ENCODE measurements at regions not wholly inside any gene's neighbourhood (a gene's known extent, or its start where the extent isn't known, plus 50 kb on each side); places are given as distances from the start of the nearest gene placed in this dataset.

GRCh38 chr3:84100861-84101260 is 857.9 kb upstream of the CADM2 start:
- no peak for TF ChIP-seq SUZ12 (IDR thresholded peaks at IDR 0.05; ENCODE audit: extremely low read depth, insufficient read depth, insufficient read length)
- TF ChIP-seq ZNF274 (IDR thresholded peaks at IDR 0.05; ENCODE audit: low read depth, low read length): no peak
